ENCODE measurements at regions not wholly inside any gene's neighbourhood (a gene's known extent, or its start where the extent isn't known, plus 50 kb on each side); places are given as distances from the start of the nearest gene placed in this dataset.
"Not testable (repeated sequence)": the region's sequence is repeated elsewhere in the genome, so short reads cannot be mapped to it uniquely, and the experiment has no call there.

DNA sequence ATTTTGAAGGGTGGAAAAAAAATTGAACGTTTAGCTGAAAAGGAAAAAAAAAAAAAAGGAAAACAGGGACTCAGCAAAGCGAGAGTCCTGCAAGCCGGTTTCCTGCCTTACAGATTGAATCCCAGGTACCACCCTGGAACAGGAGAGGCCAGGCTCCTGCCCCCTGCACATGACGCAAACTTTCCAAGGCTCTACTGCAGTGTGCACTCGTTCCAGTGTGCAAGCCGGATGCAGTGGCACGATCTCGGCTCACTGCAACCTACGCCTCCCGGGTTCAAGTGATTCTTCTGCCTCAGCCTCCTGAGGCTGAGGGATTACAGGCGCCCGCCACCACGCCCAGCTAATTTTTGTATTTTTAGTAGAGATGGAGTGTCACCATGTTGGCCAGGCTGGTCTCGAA, 618.7 kb upstream of the CDH10 start:
- not testable (repeated sequence) for TF ChIP-seq POLR2A, EP300, POLR2AphosphoS5 (IDR thresholded peaks at IDR 0.05)
- TF ChIP-seq, protein P1, sequence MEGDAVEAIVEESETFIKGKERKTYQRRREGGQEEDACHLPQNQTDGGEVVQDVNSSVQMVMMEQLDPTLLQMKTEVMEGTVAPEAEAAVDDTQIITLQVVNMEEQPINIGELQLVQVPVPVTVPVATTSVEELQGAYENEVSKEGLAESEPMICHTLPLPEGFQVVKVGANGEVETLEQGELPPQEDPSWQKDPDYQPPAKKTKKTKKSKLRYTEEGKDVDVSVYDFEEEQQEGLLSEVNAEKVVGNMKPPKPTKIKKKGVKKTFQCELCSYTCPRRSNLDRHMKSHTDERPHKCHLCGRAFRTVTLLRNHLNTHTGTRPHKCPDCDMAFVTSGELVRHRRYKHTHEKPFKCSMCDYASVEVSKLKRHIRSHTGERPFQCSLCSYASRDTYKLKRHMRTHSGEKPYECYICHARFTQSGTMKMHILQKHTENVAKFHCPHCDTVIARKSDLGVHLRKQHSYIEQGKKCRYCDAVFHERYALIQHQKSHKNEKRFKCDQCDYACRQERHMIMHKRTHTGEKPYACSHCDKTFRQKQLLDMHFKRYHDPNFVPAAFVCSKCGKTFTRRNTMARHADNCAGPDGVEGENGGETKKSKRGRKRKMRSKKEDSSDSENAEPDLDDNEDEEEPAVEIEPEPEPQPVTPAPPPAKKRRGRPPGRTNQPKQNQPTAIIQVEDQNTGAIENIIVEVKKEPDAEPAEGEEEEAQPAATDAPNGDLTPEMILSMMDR (IDR thresholded peaks at IDR 0.05) = not testable (repeated sequence)
